Large intestine (tissue), 3 donors: ENCODE measurements at regions not wholly inside any gene's neighbourhood (a gene's known extent, or its start where the extent isn't known, plus 50 kb on each side); places are given as distances from the start of the nearest gene placed in this dataset.

Experiments used
- DNase-seq, 2 donors: peaks; one replicate each; pipeline versions ENCODE4 v3.0.0 to v3.0.0-alpha.2; 2013
- H3K27ac ChIP-seq: one replicate; pipeline ENCODE4 v1.5.1; 2013; ENCODE audit warnings: low read length
- H3K27me3 ChIP-seq: 2 replicates; pipeline ENCODE4 v1.6.1; 2013; ENCODE audit warnings: low read length; ENCODE audit not compliant: control insufficient read depth, insufficient read depth
- H3K36me3 ChIP-seq: 2 replicates; pipeline ENCODE4 v1.6.1; 2013; ENCODE audit warnings: low read length; ENCODE audit not compliant: control insufficient read depth, insufficient read depth
- H3K4me1 ChIP-seq: one replicate; pipeline ENCODE4 v1.6.1; 2013; ENCODE audit warnings: low read length; ENCODE audit not compliant: control insufficient read depth, insufficient read depth
- H3K4me3 ChIP-seq: one replicate; pipeline ENCODE4 v1.5.1; 2013; ENCODE audit warnings: low read length
- H3K9me3 ChIP-seq: one replicate; pipeline ENCODE4 v1.6.1; 2013; ENCODE audit warnings: mild to moderate bottlenecking, low read depth, low read length, moderate library complexity; ENCODE audit not compliant: control insufficient read depth
- WGBS: methylation state at CpG from one replicate; pipeline ENCODE4 v1.1.5; 2013; ENCODE audit warnings: low lambda C conversion rate; ENCODE audit not compliant: insufficient coverage; 5-methylcytosine and 5-hydroxymethylcytosine counted together

GRCh38 chr11:28739489-28740280, 631.5 kb downstream of the METTL15 start:
- no CpG with 5 or more reads among the region's 4 CpGs for WGBS
- Histone ChIP-seq H3K27me3 (no peaks in the 10 kb centered on the region), H3K4me1 (no peaks in the 10 kb centered on the region), H3K27ac (no peak overlapping the region), H3K9me3 (no peaks in the 10 kb centered on the region), H3K4me3 (no peak overlapping the region), H3K36me3 (no peaks in the 10 kb centered on the region)
- no peak for DNase-seq

GRCh38 chr11:28738549-28738948, 630.4 kb downstream of the METTL15 start:
- H3K4me3 ChIP-seq = no peak overlapping the region
- no peak overlapping the region for H3K27ac ChIP-seq
- no peaks in the 10 kb centered on the region for H3K27me3 ChIP-seq
- H3K4me1 ChIP-seq = no peaks in the 10 kb centered on the region
- DNase-seq = no peak
- no peaks in the 10 kb centered on the region for H3K36me3 ChIP-seq
- no peaks in the 10 kb centered on the region for H3K9me3 ChIP-seq

GRCh38 chr11:28736256-28736655, 628.1 kb downstream of the METTL15 start:
- Histone ChIP-seq H3K27ac (no peak overlapping the region), H3K36me3 (no peaks in the 10 kb centered on the region), H3K4me3 (no peak overlapping the region), H3K4me1 (no peaks in the 10 kb centered on the region), H3K27me3 (no peaks in the 10 kb centered on the region), H3K9me3 (no peaks in the 10 kb centered on the region)
- DNase-seq = no peak

- no CpG with 5 or more reads among the region's 1 CpG for WGBS
- DNase-seq = no peak
Observed at GRCh38 chr11:28735511-28735910, 627.3 kb downstream of the METTL15 start.

GRCh38 chr11:28730889-28731288, 622.7 kb downstream of the METTL15 start:
- 75% methylated on average over 2 of the region's 2 CpGs for WGBS
- H3K27ac ChIP-seq = no peak overlapping the region
- no peaks in the 10 kb centered on the region for H3K36me3 ChIP-seq
- no peak for DNase-seq
- H3K27me3 ChIP-seq = no peaks in the 10 kb centered on the region
- H3K4me1 ChIP-seq = no peaks in the 10 kb centered on the region
- no peak overlapping the region for H3K4me3 ChIP-seq
- H3K9me3 ChIP-seq = no peaks in the 10 kb centered on the region

More at GRCh38 chr11:28735511-28735910, 627.3 kb downstream of the METTL15 start:
- H3K27me3 ChIP-seq = no peaks in the 10 kb centered on the region
- H3K36me3 ChIP-seq = no peaks in the 10 kb centered on the region
- no peaks in the 10 kb centered on the region for H3K4me1 ChIP-seq
- no peak overlapping the region for H3K27ac ChIP-seq
- no peak overlapping the region for H3K4me3 ChIP-seq
- no peaks in the 10 kb centered on the region for H3K9me3 ChIP-seq

GRCh38 chr11:28730336-28730735, 622.1 kb downstream of the METTL15 start:
- DNase-seq = no peak
- H3K27ac ChIP-seq = no peak overlapping the region
- no peaks in the 10 kb centered on the region for H3K4me1 ChIP-seq
- no peaks in the 10 kb centered on the region for H3K27me3 ChIP-seq
- no CpG with 5 or more reads among the region's 3 CpGs for whole genome bisulfite sequencing
- no peak overlapping the region for H3K4me3 ChIP-seq
- no peaks in the 10 kb centered on the region for H3K9me3 ChIP-seq
- no peaks in the 10 kb centered on the region for H3K36me3 ChIP-seq

- Histone ChIP-seq H3K4me3 (no peak overlapping the region), H3K9me3 (no peaks in the 10 kb centered on the region), H3K27ac (no peak overlapping the region), H3K4me1 (no peaks in the 10 kb centered on the region), H3K27me3 (no peaks in the 10 kb centered on the region), H3K36me3 (no peaks in the 10 kb centered on the region)
- no peak for DNase-seq
- WGBS = no CpG with 5 or more reads among the region's 6 CpGs
Observed at GRCh38 chr11:28729339-28729738, 621.2 kb downstream of the METTL15 start.

GRCh38 chr11:28728666-28729065, 620.5 kb downstream of the METTL15 start:
- DNase-seq = no peak
- Histone ChIP-seq H3K27ac (no peak overlapping the region), H3K4me3 (no peak overlapping the region), H3K36me3 (no peaks in the 10 kb centered on the region), H3K27me3 (no peaks in the 10 kb centered on the region), H3K9me3 (no peaks in the 10 kb centered on the region), H3K4me1 (no peaks in the 10 kb centered on the region)
- WGBS = no CpG with 5 or more reads among the region's 1 CpG

- Histone ChIP-seq H3K27ac (no peak overlapping the region), H3K36me3 (no peaks in the 10 kb centered on the region), H3K9me3 (no peaks in the 10 kb centered on the region), H3K27me3 (no peaks in the 10 kb centered on the region), H3K4me1 (no peaks in the 10 kb centered on the region), H3K4me3 (no peak overlapping the region)
- no peak for DNase-seq
- 92% methylated on average over 2 of the region's 3 CpGs for WGBS
Observed at GRCh38 chr11:28727254-28727653, 619.1 kb downstream of the METTL15 start.

- no peak for DNase-seq
- WGBS = 100% methylated on average over 1 of the region's 1 CpG
- Histone ChIP-seq H3K27me3 (no peaks in the 10 kb centered on the region), H3K9me3 (no peaks in the 10 kb centered on the region), H3K36me3 (no peaks in the 10 kb centered on the region), H3K4me1 (no peaks in the 10 kb centered on the region), H3K4me3 (no peak overlapping the region), H3K27ac (no peak overlapping the region)
Observed at GRCh38 chr11:28726432-28726831, 618.2 kb downstream of the METTL15 start.

- H3K9me3 ChIP-seq = no peaks in the 10 kb centered on the region
- H3K27me3 ChIP-seq = no peaks in the 10 kb centered on the region
- no peak overlapping the region for H3K27ac ChIP-seq
- no peaks in the 10 kb centered on the region for H3K36me3 ChIP-seq
- 40% methylated on average over 1 of the region's 4 CpGs for WGBS
- H3K4me3 ChIP-seq = no peak overlapping the region
- no peak for DNase-seq
- no peaks in the 10 kb centered on the region for H3K4me1 ChIP-seq
Observed at GRCh38 chr11:28715726-28716125, 607.5 kb downstream of the METTL15 start.
